Type B pancreatic cell (in vitro differentiated cells): ENCODE measurements at regions not wholly inside any gene's neighbourhood (a gene's known extent, or its start where the extent isn't known, plus 50 kb on each side); places are given as distances from the start of the nearest gene placed in this dataset.

Source experiments
- DNase-seq: peaks from one replicate; pipeline ENCODE4 v3.0.0; 2021; ENCODE audit warnings: mixed read lengths; ENCODE audit not compliant: unreplicated experiment; ENCODE audit errors: extremely low spot score
- H3K27ac Mint-ChIP-seq: 2 replicates; pipeline ENCODE4 v1.8.0; 2021; ENCODE audit warnings: mild to moderate bottlenecking, mixed read lengths
- H3K27me3 Mint-ChIP-seq: 2 replicates; pipeline ENCODE4 v1.8.0; 2021; ENCODE audit warnings: mixed read lengths
- H3K36me3 Mint-ChIP-seq: 2 replicates; pipeline ENCODE4 v1.8.0; 2021; ENCODE audit warnings: mixed read lengths
- H3K4me1 Mint-ChIP-seq: one replicate; pipeline ENCODE4 v1.8.0; 2021; ENCODE audit warnings: mixed read lengths; ENCODE audit not compliant: unreplicated experiment
- H3K4me3 Mint-ChIP-seq: 2 replicates; pipeline ENCODE4 v1.8.0; 2021; ENCODE audit warnings: mild to moderate bottlenecking, mixed read lengths
- H3K9me3 Mint-ChIP-seq: 2 replicates; pipeline ENCODE4 v1.8.0; 2021; ENCODE audit warnings: mixed read lengths
- TF ChIP-seq, protein P1 (sequence below): fragments of 200-600 bp; sonication (generic); conservative IDR thresholded peaks from 2 replicates; pipeline ENCODE4 v1.5.0; 2021; ENCODE audit warnings: antibody characterized with exemption, mild to moderate bottlenecking

DNA sequence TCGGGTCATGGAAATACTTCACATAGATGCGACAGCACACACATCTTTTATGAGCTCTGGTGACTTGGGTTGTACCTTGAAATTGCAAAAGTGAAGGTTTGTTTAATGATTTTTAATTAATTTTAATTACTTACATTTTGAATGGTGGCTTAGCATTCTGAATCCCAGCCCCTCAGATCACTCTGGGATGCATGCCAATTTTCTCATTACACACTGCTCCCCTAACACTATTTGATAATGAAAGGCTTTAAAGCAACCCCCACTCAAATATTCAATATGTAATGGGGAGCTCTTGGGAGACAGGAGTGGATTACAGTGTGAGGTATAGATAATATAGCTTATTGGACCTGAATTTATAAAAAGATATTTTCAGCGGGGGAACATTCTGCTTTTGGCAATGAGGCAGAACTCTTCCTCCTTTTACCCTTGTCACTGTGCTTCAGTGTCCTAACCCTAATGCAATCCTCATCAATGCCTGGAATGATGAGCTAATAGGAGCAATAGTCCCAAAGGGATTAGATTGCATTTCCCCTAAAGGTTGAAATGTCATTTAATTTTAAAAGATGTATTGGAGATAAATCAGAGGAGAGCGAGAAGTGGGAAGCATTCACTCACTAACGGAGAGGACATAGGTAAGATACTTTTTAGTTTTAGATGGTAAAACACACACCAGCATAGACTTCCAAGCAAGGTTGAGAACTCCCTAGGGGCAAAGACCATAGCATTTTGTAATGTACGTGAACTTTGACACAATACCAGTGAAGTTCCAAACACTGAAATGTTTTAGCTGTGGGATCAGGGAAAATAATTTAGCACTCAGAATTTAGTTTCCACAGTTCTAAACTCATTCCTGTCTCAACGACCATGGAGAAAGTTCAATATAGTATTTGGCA is 384.1 kb upstream of the PLXNA2 start:
- TF ChIP-seq, protein P1, sequence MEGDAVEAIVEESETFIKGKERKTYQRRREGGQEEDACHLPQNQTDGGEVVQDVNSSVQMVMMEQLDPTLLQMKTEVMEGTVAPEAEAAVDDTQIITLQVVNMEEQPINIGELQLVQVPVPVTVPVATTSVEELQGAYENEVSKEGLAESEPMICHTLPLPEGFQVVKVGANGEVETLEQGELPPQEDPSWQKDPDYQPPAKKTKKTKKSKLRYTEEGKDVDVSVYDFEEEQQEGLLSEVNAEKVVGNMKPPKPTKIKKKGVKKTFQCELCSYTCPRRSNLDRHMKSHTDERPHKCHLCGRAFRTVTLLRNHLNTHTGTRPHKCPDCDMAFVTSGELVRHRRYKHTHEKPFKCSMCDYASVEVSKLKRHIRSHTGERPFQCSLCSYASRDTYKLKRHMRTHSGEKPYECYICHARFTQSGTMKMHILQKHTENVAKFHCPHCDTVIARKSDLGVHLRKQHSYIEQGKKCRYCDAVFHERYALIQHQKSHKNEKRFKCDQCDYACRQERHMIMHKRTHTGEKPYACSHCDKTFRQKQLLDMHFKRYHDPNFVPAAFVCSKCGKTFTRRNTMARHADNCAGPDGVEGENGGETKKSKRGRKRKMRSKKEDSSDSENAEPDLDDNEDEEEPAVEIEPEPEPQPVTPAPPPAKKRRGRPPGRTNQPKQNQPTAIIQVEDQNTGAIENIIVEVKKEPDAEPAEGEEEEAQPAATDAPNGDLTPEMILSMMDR: no peak
- Mint-ChIP-seq H3K27ac (no peak overlapping the region), H3K36me3 (peaks cover 3% of the 10 kb centered on the region), H3K27me3 (no peaks in the 10 kb centered on the region), H3K4me3 (no peak overlapping the region), H3K9me3 (peaks cover 3% of the 10 kb centered on the region), H3K4me1 (no peaks in the 10 kb centered on the region)
- DNase-seq: no peak

DNA sequence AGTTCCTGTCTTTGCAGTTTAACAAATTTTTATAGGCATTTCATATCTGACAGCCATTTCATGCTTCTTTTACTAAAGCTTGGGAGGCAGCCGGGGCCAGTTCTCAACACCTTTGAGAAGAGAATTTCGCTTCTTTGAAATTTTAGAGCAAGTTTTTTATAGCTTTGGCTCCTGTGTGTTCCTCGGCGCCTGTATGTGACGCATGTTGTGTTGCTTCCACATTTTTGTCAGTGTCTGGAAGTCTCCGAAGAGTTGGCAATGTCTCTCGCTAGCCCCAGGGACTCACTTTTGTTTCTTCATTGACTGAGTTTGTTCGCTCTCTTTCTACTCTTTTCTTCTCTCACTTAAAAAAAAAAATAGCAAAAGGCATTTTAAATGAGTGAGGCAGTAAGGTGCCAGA is 386.9 kb upstream of the PLXNA2 start:
- H3K36me3 Mint-ChIP-seq: no peaks in the 10 kb centered on the region
- H3K27me3 Mint-ChIP-seq: no peaks in the 10 kb centered on the region

DNA sequence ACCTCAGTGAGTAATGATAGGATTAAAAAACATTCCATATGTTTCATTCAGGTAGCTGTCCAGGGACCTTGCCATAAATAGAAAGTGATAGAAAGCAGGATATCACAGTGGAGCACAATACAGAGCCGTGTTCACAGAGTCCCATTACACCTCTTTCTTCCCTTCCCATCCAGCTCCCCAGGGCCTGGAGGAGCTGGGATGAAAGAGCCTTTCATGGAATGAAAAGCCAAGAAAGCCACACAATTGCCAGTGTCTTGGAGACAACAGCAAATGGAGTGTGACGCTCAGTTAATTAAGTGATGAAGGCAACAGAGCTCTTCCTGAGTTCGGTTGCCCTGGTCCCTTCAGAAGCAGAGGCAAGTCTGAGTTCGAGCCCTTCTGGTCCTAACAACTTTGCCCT is 387.3 kb upstream of the PLXNA2 start:
- no peak for DNase-seq
- Mint-ChIP-seq H3K36me3 (no peaks in the 10 kb centered on the region), H3K4me1 (no peaks in the 10 kb centered on the region), H3K9me3 (no peaks in the 10 kb centered on the region), H3K4me3 (no peak overlapping the region), H3K27me3 (no peaks in the 10 kb centered on the region), H3K27ac (no peak overlapping the region)
- TF ChIP-seq, protein P1: no peak

More for the DNA sequence above, 386.9 kb upstream of the PLXNA2 start:
- no peak for DNase-seq
- Mint-ChIP-seq H3K4me1 (no peaks in the 10 kb centered on the region), H3K4me3 (no peak overlapping the region), H3K27ac (no peak overlapping the region), H3K9me3 (no peaks in the 10 kb centered on the region)
- TF ChIP-seq, protein P1: no peak

DNA sequence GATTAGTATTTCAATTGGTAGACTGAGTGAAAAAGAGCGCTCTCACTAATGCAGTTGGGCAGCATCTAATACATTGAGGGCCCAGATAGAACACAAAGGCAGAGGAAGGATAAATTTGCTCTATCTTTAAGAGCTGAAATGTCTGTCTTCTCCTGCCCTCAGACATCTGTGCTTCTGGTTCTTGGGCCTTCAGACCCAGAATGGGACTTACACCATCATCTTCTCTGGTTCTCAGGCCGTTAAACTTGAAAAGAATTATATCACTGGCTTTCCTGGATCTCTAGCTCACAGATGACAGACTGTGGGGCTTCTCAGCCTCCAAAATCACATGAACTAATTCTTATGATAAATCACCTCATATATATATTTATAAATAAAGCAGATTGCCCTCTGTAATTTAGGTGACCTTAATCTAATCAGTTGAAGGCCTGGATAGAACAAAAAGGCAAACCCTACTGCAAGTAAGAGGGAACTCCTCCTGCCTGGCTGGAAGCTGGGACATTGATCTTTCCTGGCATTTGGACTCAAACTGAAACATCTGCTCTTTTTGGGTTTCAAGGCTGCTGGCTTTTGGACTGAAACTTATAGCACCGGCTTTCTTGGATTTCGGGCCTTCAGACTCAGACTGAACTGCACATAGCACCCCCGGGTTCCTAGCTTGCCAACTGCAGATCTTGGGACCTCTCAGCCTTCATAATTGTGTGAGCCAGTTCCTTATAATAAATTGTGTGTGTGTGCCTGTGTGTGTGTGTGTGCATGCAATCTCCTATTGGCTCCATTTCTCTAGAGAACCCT is 390.4 kb upstream of the PLXNA2 start:
- Mint-ChIP-seq H3K27me3 (peaks cover 13% of the 10 kb centered on the region), H3K4me1 (no peaks in the 10 kb centered on the region), H3K9me3 (no peaks in the 10 kb centered on the region), H3K36me3 (no peaks in the 10 kb centered on the region), H3K27ac (no peak overlapping the region), H3K4me3 (no peak overlapping the region)
- TF ChIP-seq, protein P1: no peak
- DNase-seq: no peak

DNA sequence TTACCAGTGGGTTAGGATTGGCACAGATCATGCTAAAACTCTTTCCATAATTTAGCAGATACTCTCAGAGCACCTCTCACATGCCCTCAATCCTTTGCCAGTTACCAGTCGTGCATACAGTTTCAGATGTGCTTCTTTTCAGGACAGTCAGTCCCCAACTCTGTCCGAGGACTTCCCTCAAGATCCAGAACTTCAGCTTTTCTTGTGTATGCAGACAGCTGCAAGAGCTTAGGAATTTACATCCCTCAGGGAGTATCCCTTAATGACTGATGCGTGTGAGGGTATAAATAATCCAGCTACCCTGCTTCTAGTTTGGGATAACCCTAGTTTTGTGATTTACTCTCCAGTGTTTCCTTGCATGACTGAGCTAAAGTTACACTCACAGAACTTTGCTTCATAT is 393.0 kb upstream of the PLXNA2 start:
- H3K27me3 Mint-ChIP-seq: peaks cover 24% of the 10 kb centered on the region
- no peak overlapping the region for H3K27ac Mint-ChIP-seq
- H3K4me3 Mint-ChIP-seq: no peak overlapping the region

More for the DNA sequence above, 393.0 kb upstream of the PLXNA2 start:
- Mint-ChIP-seq H3K9me3 (no peaks in the 10 kb centered on the region), H3K36me3 (no peaks in the 10 kb centered on the region), H3K4me1 (peaks cover 1% of the 10 kb centered on the region)
- TF ChIP-seq, protein P1: no peak
- DNase-seq: no peak
